ENCODE measurements at regions not wholly inside any gene's neighbourhood (a gene's known extent, or its start where the extent isn't known, plus 50 kb on each side); places are given as distances from the start of the nearest gene placed in this dataset.

DNA sequence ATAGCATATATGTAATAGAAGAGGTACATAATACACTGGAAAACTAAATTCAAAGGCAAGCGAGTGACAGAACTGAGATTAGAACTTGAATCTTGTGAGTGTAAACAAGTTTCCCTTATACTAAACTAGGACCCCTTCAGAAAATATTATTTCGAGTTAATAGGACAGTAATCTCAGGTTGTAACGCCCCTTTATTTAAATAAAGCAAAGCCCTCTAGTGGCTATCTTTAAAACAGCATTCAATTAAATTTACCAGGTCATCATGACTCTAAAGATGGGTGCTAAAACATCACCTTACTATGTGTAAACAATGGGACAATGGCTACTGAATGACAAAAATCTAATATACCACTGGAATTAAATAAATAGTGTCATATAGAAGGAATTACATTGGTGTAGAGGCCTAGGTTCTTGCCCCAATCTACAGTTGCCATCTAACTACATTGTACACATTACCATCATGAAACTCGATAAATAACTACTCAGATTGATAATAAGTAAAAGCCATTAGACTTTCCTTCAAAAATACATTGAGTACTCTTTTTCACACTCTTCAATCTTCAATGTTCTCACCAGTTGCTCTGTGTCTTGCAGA is 255.4 kb upstream of the IRAK1BP1 start:
- no peaks in the 10 kb centered on the region for H3K4me1 ChIP-seq
- peak in 1 of 2 donors; percentile 51 for TF ChIP-seq CTCF (IDR thresholded peaks at IDR 0.05)
- DNase-seq = no peak
- H3K4me3 ChIP-seq = no peak overlapping the region
- intact Hi-C loops (cut with DNase I) = no loop called here
- peak; percentile 41 for ATAC-seq
- no peaks in the 10 kb centered on the region for H3K36me3 ChIP-seq
- H3K27ac ChIP-seq = no peak overlapping the region
- H3K27me3 ChIP-seq = no peaks in the 10 kb centered on the region
- no peaks in the 10 kb centered on the region for H3K9me3 ChIP-seq

- no peaks in the 10 kb centered on the region for H3K36me3 ChIP-seq
- ATAC-seq = no peak
- no peak for TF ChIP-seq CTCF (IDR thresholded peaks at IDR 0.05)
- no peaks in the 10 kb centered on the region for H3K9me3 ChIP-seq
- DNase-seq = no peak
- H3K4me1 ChIP-seq = no peaks in the 10 kb centered on the region
- intact Hi-C loops (cut with DNase I) = no loop called here
- no peaks in the 10 kb centered on the region for H3K27me3 ChIP-seq
- H3K4me3 ChIP-seq = no peak overlapping the region
- H3K27ac ChIP-seq = no peak overlapping the region
Measured at GRCh38 chr6:78614961-78615360, 252.4 kb upstream of the IRAK1BP1 start.

GRCh38 chr6:78615430-78615904 is 251.9 kb upstream of the IRAK1BP1 start:
- no peaks in the 10 kb centered on the region for H3K36me3 ChIP-seq
- no peak overlapping the region for H3K4me3 ChIP-seq
- no peaks in the 10 kb centered on the region for H3K9me3 ChIP-seq
- H3K27me3 ChIP-seq = no peaks in the 10 kb centered on the region
- DNase-seq (no peak), ATAC-seq (no peak)
- no peaks in the 10 kb centered on the region for H3K4me1 ChIP-seq
- no peak overlapping the region for H3K27ac ChIP-seq
- TF ChIP-seq CTCF (IDR thresholded peaks at IDR 0.05) = no peak
- intact Hi-C loops (cut with DNase I) = no loop called here

GRCh38 chr6:78618970-78619369 is 248.4 kb upstream of the IRAK1BP1 start:
- ATAC-seq (no peak), DNase-seq (no peak)

GRCh38 chr6:78623554-78623953 is 243.8 kb upstream of the IRAK1BP1 start:
- H3K4me3 ChIP-seq = no peak overlapping the region
- H3K4me1 ChIP-seq = no peaks in the 10 kb centered on the region
- DNase-seq (no peak), ATAC-seq (no peak)
- H3K36me3 ChIP-seq = no peaks in the 10 kb centered on the region
- H3K27ac ChIP-seq = no peak overlapping the region
- TF ChIP-seq CTCF (IDR thresholded peaks at IDR 0.05) = no peak
- H3K27me3 ChIP-seq = no peaks in the 10 kb centered on the region
- intact Hi-C loops (cut with DNase I) = no loop called here
- no peaks in the 10 kb centered on the region for H3K9me3 ChIP-seq

More at GRCh38 chr6:78618970-78619369, 248.4 kb upstream of the IRAK1BP1 start:
- Histone ChIP-seq H3K9me3 (no peaks in the 10 kb centered on the region), H3K4me1 (no peaks in the 10 kb centered on the region), H3K27ac (no peak overlapping the region), H3K4me3 (no peak overlapping the region), H3K27me3 (no peaks in the 10 kb centered on the region), H3K36me3 (no peaks in the 10 kb centered on the region)
- intact Hi-C loops (cut with DNase I) = no loop called here
- TF ChIP-seq CTCF (IDR thresholded peaks at IDR 0.05) = no peak

Measured in left lung (tissue), 4 donors.